ENCODE measurements at regions not wholly inside any gene's neighbourhood (a gene's known extent, or its start where the extent isn't known, plus 50 kb on each side); places are given as distances from the start of the nearest gene placed in this dataset.
"Not testable (repeated sequence)": the region's sequence is repeated elsewhere in the genome, so short reads cannot be mapped to it uniquely, and the experiment has no call there.

DNA sequence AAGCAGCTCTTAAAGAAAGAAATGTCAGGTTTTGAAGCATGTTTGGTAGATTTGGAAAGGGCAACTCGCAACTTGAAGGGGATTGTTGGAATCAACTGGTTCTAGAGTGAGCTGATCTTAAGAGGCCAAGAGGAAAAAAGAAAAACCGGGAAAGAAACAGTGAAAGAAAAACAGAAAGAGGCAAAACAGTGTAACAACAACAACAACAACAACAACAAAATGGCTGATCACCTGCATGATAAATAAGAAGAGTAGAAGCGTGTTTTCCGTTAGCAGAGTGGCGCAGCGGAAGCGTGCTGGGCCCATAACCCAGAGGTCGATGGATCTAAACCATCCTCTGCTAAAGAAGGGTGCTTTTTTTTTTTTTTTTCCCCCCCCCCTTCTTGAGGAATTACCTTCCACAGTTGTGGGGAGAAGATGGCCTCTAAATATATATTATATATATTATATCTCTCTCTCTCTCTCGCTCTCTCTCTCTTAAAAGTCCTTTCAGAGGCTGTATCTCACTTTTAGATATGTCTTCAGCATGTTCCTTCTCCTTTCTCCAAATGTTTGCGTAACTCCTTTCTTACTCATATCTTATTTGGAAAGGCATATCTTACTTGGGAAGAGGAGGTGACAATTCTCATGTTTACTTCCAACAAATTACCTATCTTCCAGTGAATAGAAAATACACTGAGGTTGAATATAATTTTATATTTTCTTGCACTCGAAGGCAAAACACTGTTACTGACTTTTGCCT is 134.4 kb downstream of the OR2B2 start:
- H3K36me3 Mint-ChIP-seq (ENCODE audit: low read depth) = no peaks in the 10 kb centered on the region
- peaks cover 31% of the 10 kb centered on the region for H3K27me3 Mint-ChIP-seq
- H3K9me3 Mint-ChIP-seq = no peaks in the 10 kb centered on the region
- no peak overlapping the region for H3K27ac Mint-ChIP-seq
- peaks cover 5% of the 10 kb centered on the region for H3K4me1 Mint-ChIP-seq
- H3K4me3 Mint-ChIP-seq = no peak overlapping the region
- intact Hi-C loops (cut with micrococcal nuclease) = no loop called here
- DNase-seq = no peak

DNA sequence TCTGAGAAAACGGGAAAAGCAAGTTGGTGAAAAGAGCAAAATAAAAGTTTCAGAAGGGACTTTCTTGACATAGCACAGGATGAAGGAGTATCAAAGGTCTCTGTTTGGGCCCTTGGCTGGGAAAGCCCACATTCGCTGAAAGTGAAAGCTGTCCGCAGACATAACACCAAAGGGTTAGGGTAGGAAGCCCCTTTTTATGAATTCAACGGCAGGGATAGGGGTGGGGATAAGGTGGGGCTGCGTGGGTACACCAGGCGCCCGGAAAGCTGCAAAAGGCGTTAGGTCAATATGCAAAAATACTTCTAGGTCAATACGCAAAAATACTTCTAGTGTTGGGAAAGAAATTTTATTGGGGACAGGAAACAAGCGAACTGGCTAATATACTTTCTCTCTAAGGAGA is 135.1 kb downstream of the OR2B2 start:
- Mint-ChIP-seq H3K36me3 (ENCODE audit: low read depth) (no peaks in the 10 kb centered on the region), H3K4me3 (no peak overlapping the region), H3K4me1 (peaks cover 7% of the 10 kb centered on the region), H3K9me3 (no peaks in the 10 kb centered on the region), H3K27ac (no peak overlapping the region), H3K27me3 (peaks cover 31% of the 10 kb centered on the region)
- no peak for DNase-seq
- intact Hi-C loops (cut with micrococcal nuclease) = no loop called here

DNA sequence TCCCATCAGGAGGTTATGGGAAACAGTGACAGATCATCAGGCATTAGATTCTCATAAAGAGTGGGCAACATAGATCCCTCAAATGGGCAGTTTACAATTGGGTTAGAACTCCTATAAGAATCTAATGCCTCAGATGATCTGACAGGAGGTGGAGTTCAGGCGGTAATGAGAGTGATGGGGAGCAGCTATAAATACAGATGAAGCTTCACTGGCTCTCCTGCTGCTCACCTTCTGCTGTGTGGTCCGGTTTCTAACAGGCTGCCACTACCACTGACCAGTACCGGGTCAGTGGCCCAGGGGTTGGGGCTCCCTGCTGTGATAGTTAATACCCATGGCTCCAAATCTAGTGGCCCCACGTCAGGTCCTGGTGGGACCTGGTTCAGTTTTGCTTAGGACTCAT is 135.7 kb downstream of the OR2B2 start:
- Mint-ChIP-seq H3K9me3 (no peaks in the 10 kb centered on the region), H3K27ac (no peak overlapping the region), H3K27me3 (peaks cover 31% of the 10 kb centered on the region), H3K4me1 (peaks cover 10% of the 10 kb centered on the region), H3K36me3 (ENCODE audit: low read depth) (no peaks in the 10 kb centered on the region), H3K4me3 (no peak overlapping the region)
- intact Hi-C loops (cut with micrococcal nuclease) = no loop called here
- no peak for DNase-seq

DNA sequence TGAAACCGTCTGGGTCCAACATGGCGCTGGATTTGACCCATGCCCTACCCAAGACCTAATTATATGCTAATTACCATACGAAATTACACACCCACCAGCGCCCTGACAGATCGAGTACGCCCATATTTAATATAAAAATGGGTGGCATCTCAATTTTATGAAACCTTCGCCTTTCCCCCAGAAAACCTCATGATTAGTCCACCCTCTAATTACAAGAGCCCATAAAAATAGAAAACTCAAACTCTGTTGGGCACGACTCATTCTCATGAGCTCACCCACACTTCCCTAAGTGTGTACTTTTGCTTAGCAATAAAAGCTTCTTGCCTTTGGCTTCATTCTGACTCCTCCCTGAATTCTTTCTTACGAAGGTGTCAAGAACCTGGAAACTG is 136.4 kb downstream of the OR2B2 start:
- intact Hi-C loops (cut with micrococcal nuclease) = no loop called here
- H3K27ac Mint-ChIP-seq = no peak overlapping the region
- no peak overlapping the region for H3K4me3 Mint-ChIP-seq
- peaks cover 14% of the 10 kb centered on the region for H3K4me1 Mint-ChIP-seq
- peaks cover 34% of the 10 kb centered on the region for H3K27me3 Mint-ChIP-seq
- DNase-seq = no peak
- no peaks in the 10 kb centered on the region for H3K9me3 Mint-ChIP-seq
- H3K36me3 Mint-ChIP-seq (ENCODE audit: low read depth) = no peaks in the 10 kb centered on the region

DNA sequence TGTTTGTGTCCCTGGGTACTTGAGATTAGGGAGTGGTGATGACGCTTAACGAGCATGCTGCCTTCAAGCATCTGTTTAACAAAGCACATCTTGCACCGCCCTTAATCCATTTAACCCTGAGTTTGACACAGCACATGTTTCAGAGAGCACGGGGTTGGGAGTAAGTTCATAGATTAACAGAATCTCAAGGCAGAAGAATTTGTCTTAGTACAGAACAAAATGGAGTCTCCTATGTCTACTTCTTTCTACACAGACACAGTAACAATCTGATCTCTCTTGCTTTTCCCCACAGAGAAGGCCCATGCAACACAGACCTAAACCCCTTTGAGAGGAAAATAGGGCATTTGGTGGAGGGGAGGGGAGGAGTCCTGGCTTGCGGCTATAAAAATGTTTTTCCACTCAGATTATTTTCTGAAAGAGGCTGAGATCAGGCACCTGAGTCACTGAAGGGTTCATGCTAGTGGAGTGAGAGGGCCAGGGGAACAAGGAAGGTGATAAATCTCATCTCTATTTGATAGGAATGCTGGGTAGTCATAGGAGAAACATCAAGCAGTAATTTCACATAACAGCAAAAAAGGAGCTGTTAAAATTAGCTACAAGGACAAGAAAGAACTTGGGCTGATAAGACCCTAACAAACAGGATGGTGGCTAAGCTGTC is 136.9 kb downstream of the OR2B2 start:
- H3K27ac Mint-ChIP-seq; intact Hi-C loops (cut with micrococcal nuclease); H3K36me3 Mint-ChIP-seq (ENCODE audit: low read depth); H3K9me3 Mint-ChIP-seq; H3K4me3 Mint-ChIP-seq; DNase-seq: not testable (repeated sequence)
- Mint-ChIP-seq H3K4me1 (peaks cover 14% of the 10 kb centered on the region), H3K27me3 (peaks cover 33% of the 10 kb centered on the region)

DNA sequence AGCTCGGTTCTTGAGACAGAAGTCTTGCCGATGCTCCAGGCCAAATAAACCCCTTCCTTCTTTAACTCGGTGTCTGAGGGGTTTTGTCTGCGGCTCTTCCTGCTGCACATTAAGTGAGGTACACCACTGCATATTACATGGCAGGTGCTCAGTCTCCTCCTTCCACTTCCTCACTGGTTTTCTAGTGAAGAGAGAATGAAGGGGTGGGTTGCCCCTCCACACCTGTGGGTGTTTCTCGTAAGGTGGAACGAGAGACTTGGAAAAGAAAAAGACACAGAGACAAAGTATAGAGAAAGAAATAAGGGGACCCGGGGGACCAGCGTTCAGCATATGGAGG is 138.0 kb downstream of the OR2B2 start:
- H3K4me3 Mint-ChIP-seq; intact Hi-C loops (cut with micrococcal nuclease); H3K9me3 Mint-ChIP-seq; H3K36me3 Mint-ChIP-seq (ENCODE audit: low read depth); DNase-seq; H3K27ac Mint-ChIP-seq: not testable (repeated sequence)
- Mint-ChIP-seq H3K4me1 (peaks cover 14% of the 10 kb centered on the region), H3K27me3 (peaks cover 32% of the 10 kb centered on the region)

DNA sequence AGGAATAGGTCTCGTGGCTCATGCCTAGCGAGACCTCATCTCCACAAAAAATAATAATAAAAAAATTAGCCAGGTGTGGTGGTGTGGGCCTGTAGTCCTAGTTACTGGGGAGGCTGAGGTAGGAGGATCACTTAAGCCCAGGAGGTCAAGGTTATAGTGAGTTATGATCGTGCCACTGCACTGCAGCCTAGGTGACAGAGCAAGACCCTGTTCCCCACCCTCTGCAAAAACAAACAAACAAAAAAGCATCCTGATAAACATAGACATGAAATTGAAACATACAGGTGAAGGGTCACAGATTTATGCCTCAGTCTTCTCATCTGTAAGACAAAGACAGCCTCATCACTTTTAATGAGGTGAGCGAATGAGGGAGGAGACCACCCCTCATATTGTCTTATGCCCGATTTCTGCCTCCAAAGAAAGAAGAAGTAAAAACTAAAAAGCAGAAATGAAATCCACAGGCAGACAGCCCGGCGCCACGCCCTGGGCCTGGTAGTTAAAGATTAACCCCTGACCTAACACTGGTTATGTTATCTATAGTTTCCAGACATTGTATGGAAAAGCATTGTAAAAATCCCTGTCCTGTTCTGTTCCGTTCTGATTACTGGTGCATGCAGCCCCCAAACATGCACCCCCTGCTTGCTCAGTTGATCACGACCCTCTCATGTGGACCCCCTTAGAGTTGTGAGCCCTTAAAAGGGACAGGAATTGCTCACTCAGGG is 138.5 kb downstream of the OR2B2 start:
- Mint-ChIP-seq H3K4me1 (peaks cover 14% of the 10 kb centered on the region), H3K27me3 (peaks cover 30% of the 10 kb centered on the region)
- intact Hi-C loops (cut with micrococcal nuclease) = loop anchor here (2.0 kb wide), 1 partner anchor 21 kb away; no protein-coding TSS in a partner anchor
- not testable (repeated sequence) for H3K27ac Mint-ChIP-seq; DNase-seq; H3K36me3 Mint-ChIP-seq (ENCODE audit: low read depth); H3K9me3 Mint-ChIP-seq; H3K4me3 Mint-ChIP-seq

DNA sequence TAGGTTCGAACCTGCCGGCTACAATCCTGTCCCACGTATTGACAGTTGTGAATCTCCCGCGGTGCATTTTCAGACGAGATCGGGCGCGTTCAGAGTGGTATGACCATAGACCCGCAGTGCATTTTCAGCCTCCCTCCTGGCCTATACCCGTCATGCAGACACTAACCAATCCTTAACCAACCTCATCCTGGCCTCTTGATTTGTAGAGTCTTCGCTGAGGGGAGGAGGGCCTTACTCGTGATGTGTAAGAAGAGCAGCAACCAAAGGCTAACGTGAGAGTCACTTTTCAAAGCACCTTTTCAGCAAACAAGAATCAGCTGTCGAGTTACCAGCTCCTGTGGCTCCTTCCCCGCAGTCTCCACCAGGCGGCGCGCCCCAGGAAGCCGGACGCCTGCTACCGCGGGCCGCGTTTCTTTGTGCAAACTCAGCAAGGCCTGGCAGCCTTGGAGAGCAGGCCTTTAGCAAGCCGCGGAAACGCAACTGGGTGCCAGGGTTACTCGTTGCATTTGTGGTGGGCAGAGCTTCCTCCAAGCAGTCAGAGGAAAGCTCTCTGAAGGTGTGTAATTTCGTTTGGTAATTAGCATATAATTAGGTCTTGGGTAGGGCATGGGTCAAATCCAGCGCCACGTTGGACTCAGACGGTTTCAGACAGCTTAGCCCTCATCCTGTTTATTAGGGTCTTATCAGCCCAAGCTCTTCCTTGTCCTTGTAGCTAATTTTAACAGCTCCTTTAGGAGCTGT is 139.8 kb downstream of the OR2B2 start:
- H3K4me3 Mint-ChIP-seq = peak overlapping the region; percentile 55
- no peaks in the 10 kb centered on the region for H3K9me3 Mint-ChIP-seq
- DNase-seq = peak; percentile 96
- no peaks in the 10 kb centered on the region for H3K36me3 Mint-ChIP-seq (ENCODE audit: low read depth)
- intact Hi-C loops (cut with micrococcal nuclease) = loop anchor here (1.0 to 2.0 kb wide), 4 partner anchors 15 to 123 kb away; no protein-coding TSS in a partner anchor
- peaks cover 14% of the 10 kb centered on the region for H3K4me1 Mint-ChIP-seq
- H3K27ac Mint-ChIP-seq = peak overlapping the region; percentile 23
- peaks cover 21% of the 10 kb centered on the region for H3K27me3 Mint-ChIP-seq

DNA sequence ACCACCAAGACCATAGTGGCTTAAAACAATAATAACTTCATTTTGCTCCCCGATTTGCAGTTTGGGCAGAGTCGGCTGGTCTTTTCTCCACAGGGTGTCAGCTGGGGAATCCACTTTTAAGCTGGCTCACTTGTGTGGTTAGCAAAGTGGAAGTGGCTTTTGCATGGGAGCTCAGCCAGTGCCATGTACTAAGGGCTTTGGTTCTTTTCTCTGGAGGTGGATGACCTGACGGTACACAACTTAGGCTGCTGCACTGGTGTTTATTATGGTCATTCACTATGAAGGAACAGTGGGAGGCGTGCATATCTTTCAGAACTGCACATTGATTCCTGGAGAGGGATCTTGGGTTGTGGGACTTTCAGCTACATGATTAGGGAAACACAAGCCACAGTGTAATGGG is 141.0 kb downstream of the OR2B2 start:
- Mint-ChIP-seq H3K4me3 (no peak overlapping the region), H3K36me3 (ENCODE audit: low read depth) (no peaks in the 10 kb centered on the region), H3K27ac (no peak overlapping the region), H3K4me1 (peaks cover 13% of the 10 kb centered on the region), H3K27me3 (peaks cover 12% of the 10 kb centered on the region), H3K9me3 (no peaks in the 10 kb centered on the region)
- DNase-seq = no peak
- intact Hi-C loops (cut with micrococcal nuclease) = no loop called here

DNA sequence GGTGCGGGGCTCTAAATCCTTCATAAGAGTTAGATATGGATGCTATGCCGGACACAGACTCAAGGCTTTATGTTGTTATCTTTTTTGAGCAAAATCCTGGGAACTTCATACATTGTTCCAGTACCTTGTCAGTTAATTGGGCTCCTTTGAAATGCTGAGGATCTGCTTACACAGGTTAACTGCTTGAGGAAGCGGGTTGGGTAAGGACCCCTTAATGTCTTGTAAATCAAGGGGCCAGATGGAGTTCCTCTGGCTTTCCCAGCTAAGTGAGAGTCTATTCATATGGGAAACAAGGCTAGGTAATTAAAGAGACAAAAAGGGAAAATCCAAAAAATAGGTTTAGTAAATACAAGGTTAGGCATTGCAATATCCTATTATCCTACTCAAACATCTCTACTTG is 141.5 kb downstream of the OR2B2 start:
- peaks cover 12% of the 10 kb centered on the region for H3K27me3 Mint-ChIP-seq
- peaks cover 13% of the 10 kb centered on the region for H3K4me1 Mint-ChIP-seq
- no peak overlapping the region for H3K4me3 Mint-ChIP-seq
- H3K9me3 Mint-ChIP-seq = no peaks in the 10 kb centered on the region
- intact Hi-C loops (cut with micrococcal nuclease) = no loop called here
- H3K36me3 Mint-ChIP-seq (ENCODE audit: low read depth) = no peaks in the 10 kb centered on the region
- DNase-seq = no peak
- H3K27ac Mint-ChIP-seq = no peak overlapping the region

DNA sequence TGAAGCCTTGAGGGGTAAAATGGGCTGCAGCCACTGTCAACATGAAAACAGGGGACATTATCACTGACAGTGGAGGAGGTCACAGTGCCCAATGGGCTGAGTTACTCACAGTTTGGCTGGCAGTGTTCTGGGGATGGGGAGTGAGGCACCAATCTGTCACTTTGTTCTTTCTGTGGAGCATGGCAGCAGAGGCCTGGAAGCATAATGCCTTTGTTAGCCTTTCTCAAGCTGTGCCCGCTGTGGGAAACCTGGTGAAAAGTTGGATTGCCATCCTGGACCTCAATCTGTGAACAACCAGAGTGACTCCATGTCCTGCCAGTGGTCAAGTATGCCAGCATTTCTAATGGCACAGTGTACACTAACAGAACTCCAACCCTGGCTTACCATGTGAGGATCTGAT is 143.6 kb downstream of the OR2B2 start:
- Mint-ChIP-seq H3K4me3 (no peak overlapping the region), H3K27me3 (peaks cover 12% of the 10 kb centered on the region), H3K36me3 (ENCODE audit: low read depth) (no peaks in the 10 kb centered on the region), H3K27ac (no peak overlapping the region), H3K4me1 (peaks cover 11% of the 10 kb centered on the region), H3K9me3 (no peaks in the 10 kb centered on the region)
- no peak for DNase-seq
- intact Hi-C loops (cut with micrococcal nuclease) = no loop called here

DNA sequence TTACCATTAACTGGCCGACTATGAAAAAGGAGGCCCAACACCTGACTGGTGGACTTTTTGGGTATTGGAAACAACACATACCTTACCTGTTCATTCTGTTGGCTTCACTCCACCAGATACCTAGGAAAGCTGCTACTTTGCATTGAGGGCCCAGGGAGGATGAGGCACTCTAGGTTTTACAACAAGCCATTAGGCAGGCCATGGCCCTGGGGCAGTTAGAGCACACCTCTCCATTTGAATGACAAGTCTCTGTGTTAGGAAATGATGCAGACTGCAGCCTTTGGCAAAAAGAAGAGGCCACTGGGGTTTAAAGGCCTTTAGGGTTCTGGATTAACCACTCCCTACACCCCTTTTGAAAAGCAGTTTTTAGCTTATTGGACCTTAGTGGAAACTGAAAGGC is 144.3 kb downstream of the OR2B2 start:
- peaks cover 12% of the 10 kb centered on the region for H3K27me3 Mint-ChIP-seq
- no peak overlapping the region for H3K4me3 Mint-ChIP-seq
- H3K27ac Mint-ChIP-seq = no peak overlapping the region
- H3K4me1 Mint-ChIP-seq = peaks cover 10% of the 10 kb centered on the region
- DNase-seq = no peak
- H3K9me3 Mint-ChIP-seq = no peaks in the 10 kb centered on the region
- H3K36me3 Mint-ChIP-seq (ENCODE audit: low read depth) = no peaks in the 10 kb centered on the region
- intact Hi-C loops (cut with micrococcal nuclease) = no loop called here

DNA sequence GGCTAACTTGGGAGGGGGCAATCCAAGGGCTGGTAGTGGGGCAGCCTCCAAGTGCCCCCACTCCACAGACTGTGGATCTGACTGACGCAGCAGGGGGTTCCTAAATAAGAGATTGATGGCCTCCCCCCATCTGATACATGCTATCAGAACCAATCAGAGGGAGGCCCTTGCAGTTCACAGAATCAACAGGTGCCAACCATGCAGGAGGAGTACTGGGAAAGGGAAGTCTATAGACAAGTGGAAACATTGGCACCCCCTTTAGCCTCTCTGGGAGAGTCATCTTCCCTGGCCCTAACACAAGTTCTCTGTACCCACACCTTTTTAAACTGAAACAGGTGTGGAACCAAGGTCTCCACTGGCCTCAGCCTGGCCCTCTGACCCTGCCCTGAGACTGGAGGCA is 145.8 kb downstream of the OR2B2 start:
- Mint-ChIP-seq H3K27ac (no peak overlapping the region), H3K4me1 (peaks cover 6% of the 10 kb centered on the region), H3K36me3 (ENCODE audit: low read depth) (no peaks in the 10 kb centered on the region), H3K9me3 (no peaks in the 10 kb centered on the region), H3K27me3 (peaks cover 11% of the 10 kb centered on the region), H3K4me3 (no peak overlapping the region)
- DNase-seq = no peak
- intact Hi-C loops (cut with micrococcal nuclease) = no loop called here

Measured in activated CD4-positive, alpha-beta T cell treated with anti-CD3 and anti-CD28 coated beads, Interleukin-2, amount 10 ng/mL, durations not matched to agents 24 days and 14 days (primary cell).